ENCODE measurements at regions not wholly inside any gene's neighbourhood (a gene's known extent, or its start where the extent isn't known, plus 50 kb on each side); places are given as distances from the start of the nearest gene placed in this dataset.

DNA sequence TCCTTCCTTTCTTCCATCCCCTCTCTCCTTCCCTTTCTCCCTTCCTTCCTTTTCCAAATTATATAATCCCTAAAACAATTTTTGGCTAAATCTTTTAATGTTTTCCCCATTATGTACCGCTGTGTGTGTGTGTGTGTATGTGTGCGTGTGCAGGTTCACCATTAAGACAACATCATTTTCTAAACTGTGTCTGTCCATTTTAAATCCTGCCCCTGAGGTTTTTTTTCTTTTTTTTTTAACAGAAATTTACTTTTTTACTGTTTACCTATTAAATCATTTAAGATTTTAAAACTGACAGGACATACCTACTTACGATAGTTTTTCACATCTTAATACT lies 366.3 kb upstream of the EPHA7 start:
- DNase-seq, result no peak
- no peak overlapping the region for H2BK12ac ChIP-seq (ENCODE audit: low read length)
- no peak overlapping the region for H2BK120ac ChIP-seq (ENCODE audit: insufficient read depth, low read length, poor library complexity)
- no peaks in the 10 kb centered on the region for H3K79me2 ChIP-seq (ENCODE audit: control insufficient read depth, insufficient read depth, low read length, poor library complexity)
- no peak overlapping the region for H3K4me2 ChIP-seq (ENCODE audit: low read length)
- no peak overlapping the region for H3K18ac ChIP-seq (ENCODE audit: low read length)
- H3K9me3 ChIP-seq (ENCODE audit: insufficient read depth, low read depth, low read length), result no peaks in the 10 kb centered on the region
- no peak overlapping the region for H3K4me3 ChIP-seq (ENCODE audit: low read depth, low read length)
- no peak overlapping the region for H2AFZ ChIP-seq (ENCODE audit: insufficient read depth, low read length, poor library complexity)
- H3K14ac ChIP-seq (ENCODE audit: low read length), result no peak overlapping the region
- no peaks in the 10 kb centered on the region for H3K36me3 ChIP-seq (ENCODE audit: control insufficient read depth in 1 of 2, insufficient read depth in 2 of 2, low read length in 2 of 2)
- H2BK5ac ChIP-seq (ENCODE audit: low read depth, low read length, poor library complexity), result no peak overlapping the region
- no CpG with 5 or more reads among the region's 3 CpGs for WGBS (ENCODE audit: extremely low coverage, insufficient coverage, insufficient read length)
- H3K27me3 ChIP-seq (ENCODE audit: insufficient read depth, low read length), result no peaks in the 10 kb centered on the region
- H3K9ac ChIP-seq (ENCODE audit: low read length), result no peak overlapping the region
- no peak overlapping the region for H3K27ac ChIP-seq (ENCODE audit: low read depth, low read length)
- H3K4ac ChIP-seq (ENCODE audit: low read depth, low read length), result no peak overlapping the region
- H4K91ac ChIP-seq (ENCODE audit: low read depth, low read length), result no peak overlapping the region
- no peaks in the 10 kb centered on the region for H3K4me1 ChIP-seq (ENCODE audit: control insufficient read depth in 1 of 2, insufficient read depth in 2 of 2, low read length in 2 of 2)
- no peaks in the 10 kb centered on the region for H3K79me1 ChIP-seq (ENCODE audit: low read length)
- no peak overlapping the region for H3K23ac ChIP-seq (ENCODE audit: low read length)
- H4K12ac ChIP-seq (ENCODE audit: low read depth, low read length), result no peak overlapping the region
- H2AK5ac ChIP-seq (ENCODE audit: low read length), result no peak overlapping the region
- H4K8ac ChIP-seq (ENCODE audit: low read depth, low read length), result no peak overlapping the region

DNA sequence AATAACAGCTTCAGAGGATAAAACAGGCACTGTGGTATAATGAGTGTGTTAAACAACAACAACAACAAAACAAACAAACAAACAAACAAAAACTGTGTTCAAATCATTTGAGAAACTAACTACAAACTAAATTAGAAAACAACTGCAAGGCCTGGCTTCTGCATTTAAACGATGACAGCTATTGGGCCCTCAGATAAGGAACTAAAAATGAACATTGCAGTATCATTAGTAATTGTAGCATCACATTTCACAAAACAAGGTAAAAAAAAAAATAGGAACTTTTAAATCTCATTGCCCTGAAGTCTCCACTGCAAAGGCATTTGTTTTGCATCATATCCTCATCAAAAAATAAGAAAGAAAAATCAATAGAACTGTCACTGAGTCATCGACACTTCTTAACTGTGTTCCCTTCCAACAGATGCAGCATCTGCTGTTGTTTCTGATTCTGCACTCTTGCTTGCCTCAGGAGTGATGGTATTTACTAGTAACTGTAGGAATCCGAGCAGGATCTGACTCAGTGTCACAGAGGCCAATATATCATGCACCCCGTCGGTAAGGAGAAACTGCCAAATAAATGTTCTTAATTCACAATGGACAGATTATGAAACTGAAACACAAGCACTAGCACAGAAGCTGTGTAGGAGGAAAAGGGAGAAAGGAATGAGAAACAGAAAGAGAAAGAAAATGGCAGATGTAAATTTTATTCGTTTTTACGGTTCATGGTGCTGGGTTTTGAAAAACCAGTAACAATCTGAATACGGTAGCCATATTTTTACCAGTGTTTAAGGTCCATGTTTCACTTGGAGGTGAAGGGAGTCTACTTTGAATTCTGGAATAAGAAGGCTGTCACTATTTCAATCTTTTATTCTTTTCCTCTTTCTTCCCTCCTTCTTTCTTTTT lies 365.7 kb upstream of the EPHA7 start:
- Histone ChIP-seq H3K23ac (ENCODE audit: low read length) (no peak overlapping the region), H3K4me1 (ENCODE audit: control insufficient read depth in 1 of 2, insufficient read depth in 2 of 2, low read length in 2 of 2) (no peaks in the 10 kb centered on the region), H3K4me3 (ENCODE audit: low read depth, low read length) (no peak overlapping the region), H3K9ac (ENCODE audit: low read length) (no peak overlapping the region), H3K36me3 (ENCODE audit: control insufficient read depth in 1 of 2, insufficient read depth in 2 of 2, low read length in 2 of 2) (no peaks in the 10 kb centered on the region), H4K12ac (ENCODE audit: low read depth, low read length) (no peak overlapping the region), H3K79me1 (ENCODE audit: low read length) (no peaks in the 10 kb centered on the region), H2AK5ac (ENCODE audit: low read length) (no peak overlapping the region), H2AFZ (ENCODE audit: insufficient read depth, low read length, poor library complexity) (no peak overlapping the region), H3K4me2 (ENCODE audit: low read length) (no peak overlapping the region), H2BK12ac (ENCODE audit: low read length) (no peak overlapping the region), H3K79me2 (ENCODE audit: control insufficient read depth, insufficient read depth, low read length, poor library complexity) (no peaks in the 10 kb centered on the region), H3K27ac (ENCODE audit: low read depth, low read length) (no peak overlapping the region), H3K27me3 (ENCODE audit: insufficient read depth, low read length) (no peaks in the 10 kb centered on the region), H4K8ac (ENCODE audit: low read depth, low read length) (no peak overlapping the region), H3K18ac (ENCODE audit: low read length) (no peak overlapping the region), H2BK120ac (ENCODE audit: insufficient read depth, low read length, poor library complexity) (no peak overlapping the region), H4K91ac (ENCODE audit: low read depth, low read length) (no peak overlapping the region), H2BK5ac (ENCODE audit: low read depth, low read length, poor library complexity) (no peak overlapping the region), H3K4ac (ENCODE audit: low read depth, low read length) (no peak overlapping the region), H3K14ac (ENCODE audit: low read length) (no peak overlapping the region), H3K9me3 (ENCODE audit: insufficient read depth, low read depth, low read length) (no peaks in the 10 kb centered on the region)
- WGBS (ENCODE audit: extremely low coverage, insufficient coverage, insufficient read length), result 100% methylated on average over 2 of the region's 8 CpGs
- DNase-seq, result no peak

DNA sequence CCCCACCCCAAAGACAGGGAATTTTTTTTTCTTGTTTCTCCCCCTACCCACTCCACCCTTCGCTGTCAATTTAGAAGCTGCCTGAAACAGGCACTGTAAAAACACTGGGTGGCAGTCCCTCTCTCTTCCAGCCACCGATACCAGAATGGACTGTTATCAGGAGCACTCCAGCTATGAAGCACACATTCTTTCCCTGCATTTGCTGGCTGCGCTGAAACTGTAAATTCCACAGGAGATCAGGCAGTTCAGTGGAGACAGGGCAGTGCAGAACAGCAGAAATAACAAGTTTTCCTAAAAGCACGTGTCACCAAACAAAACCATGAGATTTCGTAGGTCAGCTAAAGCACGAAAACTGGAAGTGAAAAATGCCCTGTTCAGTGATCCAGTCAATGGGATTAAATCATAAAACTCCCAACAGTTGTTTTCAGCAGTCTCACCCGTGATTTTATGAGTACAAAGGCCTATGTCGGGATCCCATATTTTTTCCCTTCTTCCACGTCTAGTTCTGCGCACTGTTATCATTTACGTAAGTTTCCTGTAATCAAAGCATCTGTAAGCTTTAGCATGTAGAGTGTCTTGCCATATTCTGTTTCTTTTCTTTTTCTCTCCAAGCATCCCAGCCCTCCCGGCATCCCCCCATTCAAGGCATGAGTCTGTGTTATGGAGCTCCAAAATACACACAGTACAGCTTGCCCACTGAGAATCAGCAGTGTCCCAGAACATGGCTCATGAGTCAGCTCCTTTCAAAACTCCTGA lies 359.9 kb upstream of the EPHA7 start:
- Histone ChIP-seq H3K23ac (ENCODE audit: low read length) (no peak overlapping the region), H3K9me3 (ENCODE audit: insufficient read depth, low read depth, low read length) (no peaks in the 10 kb centered on the region), H3K27me3 (ENCODE audit: insufficient read depth, low read length) (no peaks in the 10 kb centered on the region), H2BK120ac (ENCODE audit: insufficient read depth, low read length, poor library complexity) (no peak overlapping the region), H3K14ac (ENCODE audit: low read length) (no peak overlapping the region), H3K4me1 (ENCODE audit: control insufficient read depth in 1 of 2, insufficient read depth in 2 of 2, low read length in 2 of 2) (no peaks in the 10 kb centered on the region), H4K91ac (ENCODE audit: low read depth, low read length) (no peak overlapping the region), H3K4ac (ENCODE audit: low read depth, low read length) (no peak overlapping the region), H3K79me2 (ENCODE audit: control insufficient read depth, insufficient read depth, low read length, poor library complexity) (no peaks in the 10 kb centered on the region), H2AK5ac (ENCODE audit: low read length) (no peak overlapping the region), H3K36me3 (ENCODE audit: control insufficient read depth in 1 of 2, insufficient read depth in 2 of 2, low read length in 2 of 2) (no peaks in the 10 kb centered on the region), H3K4me3 (ENCODE audit: low read depth, low read length) (no peak overlapping the region), H3K4me2 (ENCODE audit: low read length) (no peak overlapping the region), H4K8ac (ENCODE audit: low read depth, low read length) (no peak overlapping the region), H2AFZ (ENCODE audit: insufficient read depth, low read length, poor library complexity) (no peak overlapping the region), H3K9ac (ENCODE audit: low read length) (no peak overlapping the region), H3K18ac (ENCODE audit: low read length) (no peak overlapping the region), H3K27ac (ENCODE audit: low read depth, low read length) (no peak overlapping the region), H2BK12ac (ENCODE audit: low read length) (no peak overlapping the region), H4K12ac (ENCODE audit: low read depth, low read length) (no peak overlapping the region), H3K79me1 (ENCODE audit: low read length) (no peaks in the 10 kb centered on the region), H2BK5ac (ENCODE audit: low read depth, low read length, poor library complexity) (no peak overlapping the region)
- peak in 1 of 2 donors; percentile 8 for DNase-seq
- no CpG with 5 or more reads among the region's 12 CpGs for WGBS (ENCODE audit: extremely low coverage, insufficient coverage, insufficient read length)

DNA sequence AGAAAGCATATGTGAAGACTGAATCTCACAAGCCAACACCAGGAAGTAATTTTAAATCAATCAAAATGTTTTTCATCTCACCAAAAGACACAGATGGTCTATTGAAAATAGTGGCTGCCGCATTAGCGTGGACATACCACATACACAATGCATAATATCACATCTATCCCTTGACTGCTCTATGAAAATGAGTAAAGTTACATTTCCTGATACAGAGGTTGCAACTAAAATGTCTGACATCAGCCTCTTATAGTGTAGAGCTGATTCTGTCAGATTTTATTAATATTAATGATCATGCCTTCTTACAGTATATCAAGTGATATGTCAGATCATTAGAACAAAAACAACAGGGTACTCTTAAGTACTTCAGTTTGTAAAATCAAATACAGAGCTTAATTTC lies 339.8 kb upstream of the EPHA7 start:
- H2AK5ac ChIP-seq (ENCODE audit: low read length), result no peak overlapping the region
- no peaks in the 10 kb centered on the region for H3K27me3 ChIP-seq (ENCODE audit: insufficient read depth, low read length)
- H2BK120ac ChIP-seq (ENCODE audit: insufficient read depth, low read length, poor library complexity), result no peak overlapping the region
- H3K18ac ChIP-seq (ENCODE audit: low read length), result no peak overlapping the region
- no peak overlapping the region for H3K9ac ChIP-seq (ENCODE audit: low read length)
- H3K4me2 ChIP-seq (ENCODE audit: low read length), result no peak overlapping the region
- no peaks in the 10 kb centered on the region for H3K79me1 ChIP-seq (ENCODE audit: low read length)
- no CpG with 5 or more reads among the region's 2 CpGs for WGBS (ENCODE audit: extremely low coverage, insufficient coverage, insufficient read length)
- H4K91ac ChIP-seq (ENCODE audit: low read depth, low read length), result no peak overlapping the region
- H3K4me3 ChIP-seq (ENCODE audit: low read depth, low read length), result no peak overlapping the region
- H4K8ac ChIP-seq (ENCODE audit: low read depth, low read length), result no peak overlapping the region
- H3K9me3 ChIP-seq (ENCODE audit: insufficient read depth, low read depth, low read length), result no peaks in the 10 kb centered on the region
- H3K27ac ChIP-seq (ENCODE audit: low read depth, low read length), result no peak overlapping the region
- H3K4ac ChIP-seq (ENCODE audit: low read depth, low read length), result no peak overlapping the region
- H3K14ac ChIP-seq (ENCODE audit: low read length), result no peak overlapping the region
- no peak overlapping the region for H3K23ac ChIP-seq (ENCODE audit: low read length)
- H2BK12ac ChIP-seq (ENCODE audit: low read length), result no peak overlapping the region
- no peak overlapping the region for H2BK5ac ChIP-seq (ENCODE audit: low read depth, low read length, poor library complexity)
- H3K36me3 ChIP-seq (ENCODE audit: control insufficient read depth in 1 of 2, insufficient read depth in 2 of 2, low read length in 2 of 2), result no peaks in the 10 kb centered on the region
- no peak for DNase-seq
- H3K79me2 ChIP-seq (ENCODE audit: control insufficient read depth, insufficient read depth, low read length, poor library complexity), result no peaks in the 10 kb centered on the region
- H4K12ac ChIP-seq (ENCODE audit: low read depth, low read length), result no peak overlapping the region
- H2AFZ ChIP-seq (ENCODE audit: insufficient read depth, low read length, poor library complexity), result no peak overlapping the region
- no peaks in the 10 kb centered on the region for H3K4me1 ChIP-seq (ENCODE audit: control insufficient read depth in 1 of 2, insufficient read depth in 2 of 2, low read length in 2 of 2)

Measured in trophoblast cell (in vitro differentiated cells and primary cell).